Amniotic stem cell (primary cell): ENCODE measurements at regions not wholly inside any gene's neighbourhood (a gene's known extent, or its start where the extent isn't known, plus 50 kb on each side); places are given as distances from the start of the nearest gene placed in this dataset.

Experiments used
- DNase-seq: peaks from one replicate; lab custom pipeline; 2025; lab: John Stamatoyannopoulos, UW

- DNase-seq: no peak
Measured at GRCh38 chr3:159818399-159818798, 170.2 kb upstream of the IL12A start.

- DNase-seq: no peak
Measured at GRCh38 chr3:159818997-159819500, 169.6 kb upstream of the IL12A start.

- DNase-seq: no peak
Measured at GRCh38 chr3:159819676-159820075, 169.0 kb upstream of the IL12A start.

- no peak for DNase-seq
Measured at GRCh38 chr3:159821110-159821509, 167.5 kb upstream of the IL12A start.

GRCh38 chr3:159821736-159822135 lies 166.9 kb upstream of the IL12A start:
- no peak for DNase-seq

GRCh38 chr3:159823780-159824179 lies 164.9 kb upstream of the IL12A start:
- DNase-seq: no peak

GRCh38 chr3:159824333-159824732 lies 164.3 kb upstream of the IL12A start:
- peak; percentile 74 for DNase-seq

GRCh38 chr3:159825216-159825854 lies 163.3 kb upstream of the IL12A start:
- no peak for DNase-seq

- DNase-seq: peak; percentile 25
Measured at GRCh38 chr3:159828542-159828943, 160.1 kb upstream of the IL12A start.

- DNase-seq: no peak
Measured at GRCh38 chr3:159829056-159829455, 159.6 kb upstream of the IL12A start.

- DNase-seq: no peak
Measured at GRCh38 chr3:159829539-159830227, 159.0 kb upstream of the IL12A start.

- no peak for DNase-seq
Measured at GRCh38 chr3:159830523-159831154, 158.0 kb upstream of the IL12A start.

GRCh38 chr3:159831466-159831865 lies 157.2 kb upstream of the IL12A start:
- DNase-seq: no peak

GRCh38 chr3:159832024-159832423 lies 156.6 kb upstream of the IL12A start:
- no peak for DNase-seq

GRCh38 chr3:159835126-159835525 lies 153.5 kb upstream of the IL12A start:
- no peak for DNase-seq

- DNase-seq: no peak
Measured at GRCh38 chr3:159837725-159838124, 150.9 kb upstream of the IL12A start.

GRCh38 chr3:159838938-159839337 lies 149.7 kb upstream of the IL12A start:
- no peak for DNase-seq

- no peak for DNase-seq
Measured at GRCh38 chr3:159839561-159840379, 148.9 kb upstream of the IL12A start, which contains the start of gene SCHIP1. Gene SCHIP1 (plus strand): TSS chr3:159839861.

GRCh38 chr3:159840703-159841299 lies 147.8 kb upstream of the IL12A start:
- no peak for DNase-seq

- no peak for DNase-seq
Measured at GRCh38 chr3:159841766-159842165, 146.9 kb upstream of the IL12A start.

GRCh38 chr3:159843840-159844730 lies 144.6 kb upstream of the IL12A start:
- no peak for DNase-seq
